H1 (cell line): ENCODE measurements at regions not wholly inside any gene's neighbourhood (a gene's known extent, or its start where the extent isn't known, plus 50 kb on each side); places are given as distances from the start of the nearest gene placed in this dataset.

Experiments
- CTCF ChIA-PET: fragments of 300-600 bp; sonication (Branson Sonifier 250); formaldehyde crosslinking; loops from one replicate; lab custom pipeline; 2021; ENCODE audit not compliant: partially characterized antibody; lab: Charles Lee
- POLR2A ChIA-PET: fragments of 300-600 bp; sonication (Branson Sonifier 250); formaldehyde crosslinking; loops from one replicate; lab custom pipeline; 2021; ENCODE audit warnings: inconsistent platforms; ENCODE audit not compliant: partially characterized antibody; lab: Charles Lee
- DNase-seq, 2 experiments: peaks; one replicate each; pipeline versions ENCODE4 v3.0.0 to v3.0.0-alpha.2; 2010 to 2022; ENCODE audit warnings: low spot score in 2 of 2, low read depth in 1 of 2, mixed read lengths in 1 of 2
- FAIRE-seq: peaks from 2 replicates; lab custom pipeline; 2011; peaks lifted over from hg19 to GRCh38; lab: Jason Lieb, UNC
- H2AFZ ChIP-seq: 2 replicates; pipeline ENCODE4 v1.8.1; 2012; ENCODE audit warnings: low read length, inconsistent platforms
- H2AK5ac ChIP-seq: 2 replicates; pipeline ENCODE4 v1.6.1; 2013; ENCODE audit warnings: low read depth, low read length
- H2BK120ac ChIP-seq: replicated peaks from 2 replicates; pipeline ENCODE3; 2013; ENCODE audit warnings: low read depth, low read length, inconsistent platforms
- H2BK12ac ChIP-seq: 2 replicates; pipeline ENCODE4 v1.6.1; 2013; ENCODE audit warnings: low read depth, low read length
- H2BK15ac ChIP-seq: 2 replicates; pipeline ENCODE4 v1.6.1; 2013; ENCODE audit warnings: low read length
- H2BK20ac ChIP-seq: 2 replicates; pipeline ENCODE4 v1.6.1; 2013; ENCODE audit warnings: low read length
- H2BK5ac ChIP-seq: 2 replicates; pipeline ENCODE4 v1.6.1; 2013; ENCODE audit warnings: low read depth, low read length
- H3K14ac ChIP-seq: 2 replicates; pipeline ENCODE4 v1.6.1; 2013; ENCODE audit warnings: inconsistent platforms; ENCODE audit not compliant: insufficient read length
- H3K18ac ChIP-seq: 2 replicates; pipeline ENCODE4 v1.6.1; 2013; ENCODE audit warnings: low read length; ENCODE audit errors: extremely low read depth
- H3K23ac ChIP-seq: 2 replicates; pipeline ENCODE4 v1.6.1; 2013; ENCODE audit warnings: inconsistent platforms; ENCODE audit not compliant: insufficient read length
- H3K23me2 ChIP-seq: 2 replicates; pipeline ENCODE4 v1.6.1; 2013; ENCODE audit warnings: low read depth, low read length
- H3K27ac ChIP-seq: 2 replicates; pipeline ENCODE4 v1.6.1; 2011; ENCODE audit warnings: low read depth, low read length, inconsistent platforms
- H3K27me3 ChIP-seq, 4 experiments: replicated peaks in 1 of 4; 1 replicate in 1 of 4; 2 replicates in 3 of 4; pipeline versions ENCODE4 v1.6.1 to v1.8.1; 2011 to 2013; ENCODE audit warnings: low read length in 3 of 4, mild to moderate bottlenecking in 3 of 4, inconsistent platforms in 2 of 4, mixed read lengths in 2 of 4, moderate library complexity in 1 of 4; ENCODE audit not compliant: control insufficient read depth in 3 of 4, insufficient read depth in 3 of 4; ENCODE audit errors: extremely low read depth in 1 of 4
- H3K36me3 ChIP-seq, 4 experiments: 2 replicates each; pipeline versions ENCODE4 v1.6.1 to v1.8.1; 2011 to 2013; ENCODE audit warnings: mild to moderate bottlenecking in 4 of 4, low read length in 3 of 4, moderate library complexity in 2 of 4, control low read depth in 1 of 4, inconsistent platforms in 1 of 4; ENCODE audit not compliant: insufficient read depth in 4 of 4, control insufficient read depth in 2 of 4
- H3K4ac ChIP-seq: replicated peaks from 2 replicates; pipeline ENCODE3; 2013; ENCODE audit warnings: low read length, low read depth, mixed read lengths, inconsistent platforms; ENCODE audit not compliant: insufficient read length
- H3K4me1 ChIP-seq, 4 experiments: replicated peaks in 1 of 4; 1 replicate in 1 of 4; 2 replicates in 3 of 4; pipeline versions ENCODE4 v1.6.1 to v1.8.1; 2011 to 2013; ENCODE audit warnings: low read length in 3 of 4, inconsistent platforms in 2 of 4, mixed read lengths in 1 of 4; ENCODE audit not compliant: insufficient read depth in 4 of 4, control insufficient read depth in 3 of 4
- H3K4me2 ChIP-seq, 2 experiments: 2 replicates each; pipeline versions ENCODE4 v1.6.1 to v1.8.1; 2011 to 2013; ENCODE audit warnings: low read depth in 2 of 2, low read length in 2 of 2, control low read depth in 1 of 2, inconsistent platforms in 1 of 2, mild to moderate bottlenecking in 1 of 2; ENCODE audit not compliant: insufficient read depth in 1 of 2
- H3K4me3 ChIP-seq, 4 experiments: fragments of 200-600, 300-600 bp in 1 of 4; sonication (generic), shearing (Covaris generic), sonication (Bioruptor Twin) in 1 of 4; 2 replicates each; pipeline versions ENCODE4 v1.5.1 to v1.8.1; 2011 to 2016; ENCODE audit warnings: low read length in 4 of 4, low read depth in 3 of 4, control low read depth in 2 of 4, inconsistent platforms in 2 of 4, mild to moderate bottlenecking in 2 of 4, mixed read lengths in 1 of 4, moderate library complexity in 1 of 4; ENCODE audit not compliant: insufficient read depth in 2 of 4; ENCODE audit errors: extremely low read depth in 1 of 4
- H3K56ac ChIP-seq: replicated peaks from 2 replicates; pipeline ENCODE3; 2013; ENCODE audit warnings: low read depth, mild to moderate bottlenecking, mixed read lengths, low read length, inconsistent platforms; ENCODE audit not compliant: insufficient read length
- H3K79me1 ChIP-seq: 2 replicates; pipeline ENCODE4 v1.6.1; 2013; ENCODE audit warnings: low read depth, low read length, control low read depth
- H3K79me2 ChIP-seq, 2 experiments: 2 replicates each; pipeline versions ENCODE4 v1.6.1 to v1.8.1; 2012 to 2013; ENCODE audit warnings: low read length in 2 of 2, mild to moderate bottlenecking in 2 of 2, inconsistent platforms in 1 of 2; ENCODE audit not compliant: insufficient read depth in 2 of 2, control insufficient read depth in 1 of 2
- H3K9ac ChIP-seq, 4 experiments: replicated peaks in 1 of 4; 1 replicate in 1 of 4; 2 replicates in 3 of 4; pipeline versions ENCODE4 v1.6.1 to v1.8.1; 2011 to 2013; ENCODE audit warnings: low read depth in 3 of 4, low read length in 3 of 4, control low read depth in 2 of 4, mild to moderate bottlenecking in 2 of 4, moderate library complexity in 2 of 4, inconsistent platforms in 1 of 4; ENCODE audit errors: extremely low read depth in 1 of 4
- H3K9me3 ChIP-seq, 2 experiments: 2 replicates each; pipeline versions ENCODE4 v1.6.1 to v1.8.1; 2012 to 2013; ENCODE audit warnings: mild to moderate bottlenecking in 2 of 2, moderate library complexity in 2 of 2, control low read depth in 1 of 2, inconsistent platforms in 1 of 2, low read depth in 1 of 2, low read length in 1 of 2, mixed read lengths in 1 of 2; ENCODE audit not compliant: insufficient read depth in 2 of 2
- H4K20me1 ChIP-seq, 2 experiments: replicated peaks in 1 of 2; 2 replicates each; pipeline versions ENCODE3 to v1.8.1; 2011 to 2013; ENCODE audit warnings: inconsistent platforms in 2 of 2, low read length in 2 of 2, mild to moderate bottlenecking in 1 of 2; ENCODE audit not compliant: insufficient read depth in 2 of 2, control insufficient read depth in 1 of 2
- H4K5ac ChIP-seq: 2 replicates; pipeline ENCODE4 v1.6.1; 2013; ENCODE audit warnings: low read length, low read depth, mixed read lengths, inconsistent platforms; ENCODE audit not compliant: insufficient read length
- H4K8ac ChIP-seq: 2 replicates; pipeline ENCODE4 v1.8.0; 2013; ENCODE audit warnings: mild to moderate bottlenecking, moderate library complexity, low read length, inconsistent platforms; ENCODE audit not compliant: insufficient read depth; ENCODE audit errors: extremely low read depth
- H4K91ac ChIP-seq: replicated peaks from 2 replicates; pipeline ENCODE3; 2013; ENCODE audit warnings: low read length, mixed read lengths, inconsistent platforms; ENCODE audit not compliant: insufficient read length
- JUND ChIP-seq: IDR thresholded peaks from 2 replicates; pipeline ENCODE4 v1.6.1; 2011; ENCODE audit warnings: mild to moderate bottlenecking, improper control_type of control experiment, low read length
- KDM5A ChIP-seq: fragments of 200-600 bp; IDR thresholded peaks from 2 replicates; pipeline ENCODE4 v1.7.1; 2012; ENCODE audit warnings: mild to moderate bottlenecking, low read length, inconsistent platforms, mixed read lengths
- PHF8 ChIP-seq: fragments of 200-600 bp; sonication (generic); conservative IDR thresholded peaks from 2 replicates; pipeline ENCODE4 v1.7.1; 2012; ENCODE audit warnings: low read depth, mild to moderate bottlenecking, inconsistent platforms, low read length, moderate library complexity
- POLR2AphosphoS5 ChIP-seq: IDR thresholded peaks from 2 replicates; pipeline ENCODE4 v1.6.1; 2011; ENCODE audit warnings: low read depth, low read length
- SAP30 ChIP-seq: fragments of 300-600 bp; sonication (generic); IDR thresholded peaks from 2 replicates; pipeline ENCODE4 v1.7.1; 2012; ENCODE audit warnings: low read length, moderate library complexity, mild to moderate bottlenecking, inconsistent platforms; ENCODE audit not compliant: insufficient read depth, insufficient replicate concordance
- SIX5 ChIP-seq: IDR thresholded peaks from 2 replicates; pipeline ENCODE4 v1.6.1; 2011; ENCODE audit warnings: mild to moderate bottlenecking, low read depth, low read length
- SP1 ChIP-seq: IDR thresholded peaks from 2 replicates; pipeline ENCODE4 v1.6.1; 2011; ENCODE audit warnings: low read depth, low read length
- TCF12 ChIP-seq: IDR thresholded peaks from 2 replicates; pipeline ENCODE4 v1.6.1; 2011; ENCODE audit warnings: low read depth, mild to moderate bottlenecking, low read length

DNA sequence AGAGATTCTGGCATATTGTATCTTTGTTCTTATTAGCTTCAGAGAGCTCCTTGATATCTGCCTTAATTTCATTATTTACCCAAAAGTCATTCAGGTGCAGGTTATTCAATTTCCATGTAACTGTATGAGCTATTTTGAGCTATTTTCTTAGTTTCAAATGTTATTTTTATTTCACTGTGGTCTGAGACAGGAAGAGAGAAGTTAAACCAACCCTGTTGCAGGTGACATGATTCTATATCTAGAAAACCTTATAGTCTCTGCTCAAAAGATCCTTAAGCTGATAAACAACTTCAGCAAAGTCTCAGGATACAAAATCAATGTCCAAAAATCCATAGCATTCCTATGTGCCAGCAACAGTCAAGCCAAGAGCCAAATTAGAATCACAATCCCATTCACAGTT is 1644.0 kb upstream of the B3GALT2 start:
- H3K36me3 ChIP-seq: no peaks in the 10 kb centered on the region
- H3K27ac ChIP-seq: no peak overlapping the region
- no peak overlapping the region for H3K4ac ChIP-seq
- CTCF ChIA-PET: no interaction called here
- H2BK15ac ChIP-seq: no peak overlapping the region
- no peaks in the 10 kb centered on the region for H3K79me1 ChIP-seq
- no peaks in the 10 kb centered on the region for H3K27me3 ChIP-seq
- no peak overlapping the region for H2BK5ac ChIP-seq
- no peak overlapping the region for H3K18ac ChIP-seq
- no peak overlapping the region for H2AFZ ChIP-seq
- no peak for TF ChIP-seq POLR2AphosphoS5
- no peak for TF ChIP-seq PHF8
- TF ChIP-seq JUND: no peak
- no peak for TF ChIP-seq SAP30
- no peak for TF ChIP-seq KDM5A
- no peak for TF ChIP-seq TCF12
- no peak for TF ChIP-seq SIX5
- TF ChIP-seq SP1: no peak
- TF ChIP-seq, all 59 proteins: peak for 0
- POLR2A ChIA-PET: no interaction called here
- H3K4me1 ChIP-seq: no peaks in the 10 kb centered on the region
- no peak overlapping the region for H2BK120ac ChIP-seq
- H2BK12ac ChIP-seq: no peak overlapping the region
- H4K8ac ChIP-seq: no peak overlapping the region
- no peak overlapping the region for H2BK20ac ChIP-seq
- H3K4me3 ChIP-seq: no peak overlapping the region
- H4K91ac ChIP-seq: no peak overlapping the region
- no peaks in the 10 kb centered on the region for H3K79me2 ChIP-seq
- H4K20me1 ChIP-seq: no peaks in the 10 kb centered on the region
- H3K9me3 ChIP-seq: no peaks in the 10 kb centered on the region
- H3K56ac ChIP-seq: no peak overlapping the region
- no peak for FAIRE-seq
- no peak overlapping the region for H3K9ac ChIP-seq
- H3K23me2 ChIP-seq: no peaks in the 10 kb centered on the region
- no peak overlapping the region for H2AK5ac ChIP-seq
- H3K14ac ChIP-seq: no peak overlapping the region
- no peak overlapping the region for H3K4me2 ChIP-seq
- no peak overlapping the region for H3K23ac ChIP-seq
- no peak for DNase-seq
- no peak overlapping the region for H4K5ac ChIP-seq
